HS-27A (cell line): ENCODE measurements at regions not wholly inside any gene's neighbourhood (a gene's known extent, or its start where the extent isn't known, plus 50 kb on each side); places are given as distances from the start of the nearest gene placed in this dataset.

Source experiments
- DNase-seq: peaks from one replicate; pipeline ENCODE4 v3.0.0-alpha.2; 2012; ENCODE audit warnings: low read depth, missing footprints

GRCh38 chr14:53610947-53611346, 345.7 kb downstream of the BMP4 start:
- DNase-seq: no peak

DNA sequence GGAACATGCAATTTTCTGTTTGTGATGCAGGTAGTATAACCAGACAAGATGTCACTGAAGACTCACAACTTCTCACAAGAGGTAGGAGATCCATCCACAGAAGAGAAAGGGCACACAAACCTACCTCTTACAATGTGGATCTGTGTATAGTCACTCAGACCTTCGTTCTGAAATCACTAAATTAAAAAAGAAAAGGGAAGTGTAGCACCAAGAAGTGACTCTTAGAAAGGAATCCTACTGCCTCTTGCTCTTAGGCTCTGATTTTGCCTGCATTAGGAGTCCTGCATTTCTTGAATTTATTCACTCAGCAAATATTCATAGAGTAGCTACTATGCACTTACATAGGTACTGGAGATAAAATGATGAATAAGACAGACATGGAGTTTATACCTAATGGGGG, 347.6 kb downstream of the BMP4 start:
- DNase-seq: no peak

DNA sequence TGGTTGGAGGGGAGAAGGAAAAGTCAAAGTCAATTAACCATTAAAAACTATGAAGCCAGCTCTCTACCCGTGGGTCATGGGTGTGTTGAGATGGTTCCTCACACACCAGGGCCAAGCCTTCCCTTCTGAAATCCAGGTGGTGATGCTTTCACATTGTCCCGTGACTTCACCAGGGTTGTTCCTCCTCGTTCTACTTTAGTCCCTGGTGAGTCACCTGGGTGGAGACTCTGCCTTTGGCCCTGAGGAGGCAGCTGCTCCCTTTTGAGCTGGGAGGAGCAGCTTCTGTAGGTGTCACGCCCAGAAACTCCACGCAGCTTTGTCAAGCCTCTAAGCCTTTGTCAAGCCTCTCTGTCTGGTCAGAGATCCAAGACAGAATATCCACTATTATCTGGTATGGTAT, 348.3 kb downstream of the BMP4 start:
- no peak for DNase-seq

GRCh38 chr14:53606203-53606602, 350.4 kb downstream of the BMP4 start:
- DNase-seq: no peak

GRCh38 chr14:53605562-53605961, 351.1 kb downstream of the BMP4 start:
- DNase-seq: no peak

DNA sequence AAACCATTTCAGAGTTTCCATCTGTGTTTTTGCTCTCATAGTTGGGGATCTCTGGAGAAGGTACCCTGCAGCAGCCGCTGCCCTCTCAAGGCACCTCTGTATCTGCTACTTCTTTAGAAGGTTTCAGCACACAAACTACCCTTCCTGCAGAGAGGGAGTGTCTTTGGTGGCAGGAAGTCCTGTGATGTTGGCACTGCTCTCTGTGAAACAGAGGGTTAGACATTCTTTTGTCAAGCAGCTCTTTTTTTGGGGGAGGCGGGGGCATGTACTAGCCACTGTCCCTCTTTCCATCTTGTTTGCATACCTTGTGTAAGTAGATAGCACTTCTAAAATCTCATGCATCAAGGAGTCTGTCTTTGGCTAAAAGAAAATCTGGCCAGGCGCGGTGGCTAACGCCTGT, 352.6 kb downstream of the BMP4 start:
- no peak for DNase-seq

GRCh38 chr14:53601409-53601808, 355.2 kb downstream of the BMP4 start:
- no peak for DNase-seq

DNA sequence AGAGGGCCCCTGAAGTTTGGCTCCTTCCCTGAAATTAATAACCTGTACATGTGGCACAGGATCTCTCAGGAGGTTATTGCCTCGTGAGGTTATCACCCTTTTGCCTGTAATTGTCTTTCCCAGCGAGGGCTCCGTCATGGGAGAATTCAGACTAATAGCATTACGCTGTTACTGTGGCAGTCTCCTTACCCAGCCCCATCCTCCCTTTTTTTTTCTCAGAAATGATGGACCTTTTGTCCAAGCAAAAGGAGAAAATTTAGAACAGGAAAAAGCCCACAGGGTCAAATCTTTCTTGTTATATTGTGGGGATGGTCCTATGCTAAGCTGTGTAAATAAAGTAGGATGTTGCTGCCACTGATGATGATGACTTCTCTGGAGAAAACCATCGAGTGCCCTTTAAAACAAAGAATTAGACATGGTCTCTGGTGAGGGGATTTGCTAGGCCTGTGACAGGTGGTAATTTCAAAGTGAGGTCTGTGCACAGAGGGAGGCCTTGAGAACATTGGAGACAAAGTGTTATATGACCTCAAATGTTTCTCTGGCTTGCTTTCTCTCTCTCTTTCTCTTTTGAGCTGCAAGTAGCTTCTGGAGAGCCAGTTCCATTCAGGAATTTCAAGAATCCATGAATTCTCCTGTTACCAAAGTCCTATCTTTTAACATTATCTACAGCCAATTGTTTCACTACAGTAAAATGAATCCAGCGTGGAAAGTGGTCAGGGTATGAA, 357.2 kb downstream of the BMP4 start:
- DNase-seq: no peak

DNA sequence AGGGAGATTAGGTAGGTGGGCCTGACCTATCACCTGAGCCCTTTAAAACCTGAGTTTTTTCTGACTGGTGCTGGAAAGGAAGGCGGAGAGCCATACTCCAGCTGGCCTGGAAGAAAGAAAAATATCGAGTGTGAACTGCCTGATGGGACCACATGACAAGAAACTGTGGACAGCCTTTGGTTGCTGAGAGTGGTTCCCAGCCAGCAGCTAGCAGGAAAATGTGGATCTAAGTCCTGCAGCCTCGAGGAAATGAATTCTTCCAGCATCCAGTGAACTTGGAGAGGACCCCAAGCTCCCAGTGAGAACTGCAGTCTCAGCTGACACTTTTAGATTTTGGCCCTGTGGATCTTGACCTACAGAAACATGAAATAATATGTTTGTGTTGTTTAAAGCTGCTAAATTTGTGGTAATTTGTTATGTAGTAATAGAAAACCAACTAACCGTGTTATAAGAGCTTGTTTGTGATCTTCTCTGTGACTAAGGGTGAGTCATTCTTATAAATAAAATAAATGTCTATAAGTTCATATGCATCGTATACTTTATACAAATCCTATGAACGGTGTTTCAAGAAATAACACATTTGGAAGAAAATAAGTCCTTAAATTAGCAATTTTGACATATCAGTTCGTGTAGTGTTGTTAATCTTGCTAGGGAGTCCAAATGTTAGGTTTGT, 359.6 kb downstream of the BMP4 start:
- DNase-seq: no peak

DNA sequence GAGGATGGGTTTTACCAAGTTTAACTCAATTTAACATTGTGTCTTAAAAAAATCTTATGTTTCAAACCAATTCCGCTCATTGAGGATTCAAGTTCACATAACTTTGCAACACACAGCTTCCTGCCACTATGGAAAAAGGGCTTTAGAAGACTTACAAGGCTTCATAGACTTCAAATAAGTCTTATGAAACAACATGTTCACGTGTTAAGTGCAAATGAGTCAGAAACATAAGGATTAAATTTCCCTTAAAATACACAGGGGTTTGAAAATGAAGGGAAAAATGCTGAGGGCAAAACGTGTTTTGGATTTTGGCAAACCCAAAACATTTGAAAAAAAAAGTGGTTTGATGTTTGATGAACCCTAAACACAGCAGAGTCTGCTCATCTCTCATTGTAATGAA, 364.8 kb downstream of the BMP4 start:
- no peak for DNase-seq

GRCh38 chr14:53581504-53581903, 375.1 kb downstream of the BMP4 start:
- no peak for DNase-seq

- DNase-seq: no peak
Measured at GRCh38 chr14:53571641-53572328, 384.8 kb downstream of the BMP4 start.

- no peak for DNase-seq
Measured at GRCh38 chr14:53570411-53571387, 385.9 kb downstream of the BMP4 start.

DNA sequence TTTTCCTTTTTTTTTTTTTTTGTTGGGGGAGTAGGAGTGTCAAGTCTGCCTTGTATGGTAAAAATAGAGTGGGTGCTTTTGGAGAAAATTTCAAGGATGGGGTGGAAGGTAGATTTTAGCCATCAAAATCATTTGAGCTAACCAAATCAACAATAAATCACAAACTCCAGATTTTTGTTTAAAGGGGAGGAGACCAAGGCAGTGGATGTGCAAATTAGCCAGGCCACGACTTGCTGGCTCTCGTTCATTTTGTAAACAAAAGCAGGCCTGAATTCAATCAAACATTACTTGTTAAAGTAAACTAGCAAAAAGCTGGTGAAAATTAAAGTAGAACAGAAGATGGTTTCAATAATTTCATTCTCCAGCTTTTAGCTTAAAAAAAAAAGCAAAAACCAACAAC, 387.2 kb downstream of the BMP4 start:
- DNase-seq: no peak

GRCh38 chr14:53567236-53567780, 389.3 kb downstream of the BMP4 start:
- no peak for DNase-seq

- DNase-seq: no peak
Measured at GRCh38 chr14:53564870-53565269, 391.8 kb downstream of the BMP4 start.

DNA sequence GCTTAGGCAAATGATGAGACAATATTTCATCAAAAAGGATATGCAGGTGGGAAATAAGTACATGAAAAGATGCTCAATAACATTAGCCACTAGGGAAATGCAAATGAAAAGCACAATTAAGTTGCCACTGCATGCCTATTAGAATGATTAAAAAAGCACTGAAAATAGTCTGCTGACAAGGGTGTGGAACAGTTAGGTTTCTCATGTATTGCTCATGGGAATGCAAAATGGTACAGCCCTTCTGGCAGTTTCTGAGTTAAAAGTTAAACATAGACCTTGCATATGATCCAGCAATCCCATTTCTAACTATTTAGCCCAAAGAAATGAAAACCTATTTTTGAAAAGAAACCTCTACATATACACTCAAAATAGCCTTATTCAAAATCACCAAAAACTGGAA, 393.0 kb downstream of the BMP4 start:
- no peak for DNase-seq

- DNase-seq: no peak
Measured at GRCh38 chr14:53553221-53553620, 400.1 kb upstream of the DDHD1 start.

DNA sequence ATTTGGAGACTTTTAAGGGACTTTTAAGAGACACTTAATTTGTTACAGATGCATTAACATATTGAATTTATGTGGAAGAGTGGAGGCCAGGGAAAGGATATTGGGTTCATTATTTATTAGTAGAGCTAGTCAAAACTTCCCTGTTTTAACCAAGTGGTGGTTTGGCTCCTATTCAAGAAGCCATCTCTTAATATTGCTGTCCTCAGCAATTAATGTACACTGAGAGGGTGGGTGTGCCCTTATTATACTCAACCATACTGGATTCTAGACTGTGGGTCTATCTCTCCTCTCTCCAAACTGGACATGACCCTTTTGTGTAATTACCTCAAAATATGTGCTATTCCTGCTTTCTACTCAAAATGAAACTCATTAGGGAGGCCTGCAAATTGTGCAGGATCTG, 398.7 kb upstream of the DDHD1 start:
- no peak for DNase-seq

- DNase-seq: no peak
Measured at GRCh38 chr14:53550776-53551175, 397.7 kb upstream of the DDHD1 start.

DNA sequence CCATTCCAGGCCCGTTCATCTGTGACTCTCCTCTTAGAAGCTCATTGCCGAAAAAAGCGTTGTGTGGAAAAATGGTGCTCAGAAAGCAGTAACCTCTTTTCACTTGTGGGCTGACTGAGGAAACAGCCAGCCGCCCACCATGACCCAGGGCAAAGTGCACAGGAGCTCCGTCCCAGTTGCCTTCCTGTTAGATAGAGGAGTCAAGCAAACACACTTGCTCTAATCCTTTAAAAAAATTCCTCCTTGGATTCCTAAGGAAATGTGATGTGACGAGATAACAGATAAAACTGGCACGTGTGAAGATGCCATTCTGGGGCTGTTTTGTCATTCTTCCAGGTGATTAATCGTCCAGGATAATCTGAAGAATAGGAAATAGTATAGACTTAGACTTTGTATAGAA, 396.8 kb upstream of the DDHD1 start:
- DNase-seq: no peak

- no peak for DNase-seq
Measured at GRCh38 chr14:53547593-53547992, 394.5 kb upstream of the DDHD1 start.
